IMR-90 (cell line): ENCODE measurements at regions not wholly inside any gene's neighbourhood (a gene's known extent, or its start where the extent isn't known, plus 50 kb on each side); places are given as distances from the start of the nearest gene placed in this dataset.

Experiments
- ATAC-seq: fragments of 200-7000 bp; cut with Tn5 transposase; 2 replicates; pipeline ENCODE4 v1.9.1; 2020; ENCODE audit warnings: low read depth, mild to moderate bottlenecking, moderate library complexity
- BruUV-seq: library from RNA; stranded (reverse); fragments of 400-500 nt; replicated peaks from 2 replicates; lab custom pipeline; 2021; lab: Mats Ljungman, UMichigan
- CTCF ChIA-PET: fragments of 300-600 bp; formaldehyde crosslinking; extraction: SDS; loops from one replicate; lab custom pipeline; 2021; ENCODE audit warnings: antibody characterized with exemption; lab: Yijun Ruan, JAX
- POLR2A ChIA-PET: fragments of 300-600 bp; sonication (Branson Sonifier 250); formaldehyde crosslinking; loops from one replicate; lab custom pipeline; 2022; ENCODE audit warnings: antibody characterized with exemption; ENCODE audit not compliant: unreplicated experiment; lab: Charles Lee
- DNase-seq: peaks from one replicate; pipeline ENCODE4 v3.0.0; 2013
- H2AFZ ChIP-seq: replicated peaks from 2 replicates; pipeline ENCODE3; 2013; ENCODE audit warnings: low read length, mild to moderate bottlenecking; ENCODE audit not compliant: poor library complexity
- H2AK5ac ChIP-seq: 2 replicates; pipeline ENCODE4 v1.6.1; 2013; ENCODE audit warnings: low read depth, low read length, inconsistent platforms
- H2AK9ac ChIP-seq: replicated peaks from 2 replicates; pipeline ENCODE3; 2013; ENCODE audit warnings: mild to moderate bottlenecking, low read depth, low read length, moderate library complexity; ENCODE audit not compliant: poor library complexity
- H2BK120ac ChIP-seq: 2 replicates; pipeline ENCODE4 v1.6.1; 2013; ENCODE audit warnings: low read depth, low read length, inconsistent platforms
- H2BK15ac ChIP-seq: 3 replicates; pipeline ENCODE4 v1.6.1; 2013; ENCODE audit warnings: low read depth, low read length, inconsistent platforms
- H2BK20ac ChIP-seq: 2 replicates; pipeline ENCODE4 v1.6.1; 2013; ENCODE audit warnings: low read depth, mild to moderate bottlenecking, inconsistent platforms, low read length, moderate library complexity
- H2BK5ac ChIP-seq: 2 replicates; pipeline ENCODE4 v1.6.1; 2013; ENCODE audit warnings: mild to moderate bottlenecking, low read depth, low read length, inconsistent platforms; ENCODE audit not compliant: poor library complexity, severe bottlenecking
- H3K14ac ChIP-seq: replicated peaks from 2 replicates; pipeline ENCODE4 v1.6.1; 2013; ENCODE audit warnings: low read depth, low read length, inconsistent platforms
- H3K18ac ChIP-seq: 2 replicates; pipeline ENCODE4 v1.6.1; 2013; ENCODE audit warnings: low read depth, low read length, control low read depth
- H3K23ac ChIP-seq: 2 replicates; pipeline ENCODE4 v1.6.1; 2013; ENCODE audit warnings: low read depth, low read length, inconsistent platforms
- H3K27ac ChIP-seq: 2 replicates; pipeline ENCODE4 v1.5.1; 2013; ENCODE audit warnings: mild to moderate bottlenecking, control low read depth, low read length; ENCODE audit not compliant: insufficient read depth
- H3K27me3 ChIP-seq: 2 replicates; pipeline ENCODE4 v1.6.1; 2013; ENCODE audit warnings: low read length; ENCODE audit not compliant: control insufficient read depth, insufficient read depth
- H3K36me3 ChIP-seq: 2 replicates; pipeline ENCODE4 v1.6.1; 2013; ENCODE audit warnings: low read length, mixed read lengths; ENCODE audit not compliant: control insufficient read depth, insufficient read depth
- H3K4ac ChIP-seq: 2 replicates; pipeline ENCODE4 v1.6.1; 2013; ENCODE audit warnings: low read depth, low read length, inconsistent platforms
- H3K4me1 ChIP-seq: 2 replicates; pipeline ENCODE4 v1.6.1; 2013; ENCODE audit warnings: low read length, mixed read lengths; ENCODE audit not compliant: control insufficient read depth, insufficient read depth
- H3K4me2 ChIP-seq: 2 replicates; pipeline ENCODE4 v1.6.1; 2013; ENCODE audit warnings: low read depth, mild to moderate bottlenecking, control low read depth, low read length, moderate library complexity
- H3K4me3 ChIP-seq: 2 replicates; pipeline ENCODE4 v1.5.1; 2013; ENCODE audit warnings: low read depth, mild to moderate bottlenecking, control low read depth, low read length, moderate library complexity; ENCODE audit not compliant: insufficient read depth
- H3K56ac ChIP-seq: 2 replicates; pipeline ENCODE4 v1.6.1; 2013; ENCODE audit warnings: low read length, inconsistent platforms; ENCODE audit not compliant: insufficient read depth; ENCODE audit errors: extremely low read depth
- H3K79me1 ChIP-seq, 2 experiments: 2 replicates each; pipeline ENCODE4 v1.6.1; 2013; ENCODE audit warnings: low read length in 2 of 2, inconsistent platforms in 1 of 2, low read depth in 1 of 2
- H3K9ac ChIP-seq: 2 replicates; pipeline ENCODE4 v1.6.1; 2013; ENCODE audit warnings: low read depth, low read length, control low read depth
- H3K9me1 ChIP-seq: 2 replicates; pipeline ENCODE4 v1.6.1; 2013; ENCODE audit warnings: low read length, inconsistent platforms; ENCODE audit not compliant: insufficient read depth
- H3K9me3 ChIP-seq: 2 replicates; pipeline ENCODE4 v1.6.1; 2013; ENCODE audit warnings: low read length; ENCODE audit not compliant: control insufficient read depth, insufficient read depth
- H4K20me1 ChIP-seq: 2 replicates; pipeline ENCODE4 v1.6.1; 2013; ENCODE audit warnings: low read length, inconsistent platforms; ENCODE audit not compliant: insufficient read depth
- H4K5ac ChIP-seq: 2 replicates; pipeline ENCODE4 v1.6.1; 2013; ENCODE audit warnings: mild to moderate bottlenecking, low read depth, low read length, control low read depth
- H4K8ac ChIP-seq, 2 experiments: 2 replicates each; pipeline ENCODE4 v1.6.1; 2013; ENCODE audit warnings: low read depth in 2 of 2, low read length in 2 of 2, control low read depth in 1 of 2, inconsistent platforms in 1 of 2
- H4K91ac ChIP-seq: 2 replicates; pipeline ENCODE4 v1.6.1; 2013; ENCODE audit warnings: low read depth, low read length, inconsistent platforms; ENCODE audit not compliant: insufficient read depth
- BHLHE40 ChIP-seq: fragments of 150-350 bp; IDR thresholded peaks from 2 replicates; pipeline ENCODE4 v1.6.1; 2016; ENCODE audit warnings: mild to moderate bottlenecking, low read depth, low read length
- CEBPB ChIP-seq: IDR thresholded peaks from 2 replicates; pipeline ENCODE4 v1.6.1; 2012; ENCODE audit warnings: low read depth, low read length, improper control_type of control experiment
- CHD1 ChIP-seq: IDR thresholded peaks from 2 replicates; pipeline ENCODE4 v1.6.1; 2012; ENCODE audit warnings: low read depth, low read length, improper control_type of control experiment
- FOS ChIP-seq: fragments of 150-350 bp; IDR thresholded peaks from 2 replicates; pipeline ENCODE4 v1.6.1; 2016; ENCODE audit warnings: low read depth, low read length
- MAFK ChIP-seq: IDR thresholded peaks from 2 replicates; pipeline ENCODE4 v1.6.1; 2012; ENCODE audit warnings: low read depth, low read length, improper control_type of control experiment
- MAZ ChIP-seq: IDR thresholded peaks from 2 replicates; pipeline ENCODE4 v1.6.1; 2012; ENCODE audit warnings: low read depth, mild to moderate bottlenecking, low read length, improper control_type of control experiment, moderate library complexity, borderline replicate concordance
- MXI1 ChIP-seq: IDR thresholded peaks from 2 replicates; pipeline ENCODE4 v1.6.1; 2012; ENCODE audit warnings: low read depth, mild to moderate bottlenecking, low read length, moderate library complexity, borderline replicate concordance
- NFE2L2 ChIP-seq: fragments of 150-350 bp; IDR thresholded peaks from 2 replicates; pipeline ENCODE4 v1.6.1; 2016; ENCODE audit warnings: low read depth, mild to moderate bottlenecking, low read length
- POLR2A ChIP-seq: IDR thresholded peaks from 2 replicates; pipeline ENCODE4 v1.6.1; 2012; ENCODE audit warnings: mild to moderate bottlenecking, low read depth, low read length
- RAD21 ChIP-seq: IDR thresholded peaks from 2 replicates; pipeline ENCODE4 v1.6.1; 2012; ENCODE audit warnings: low read length, improper control_type of control experiment
- RCOR1 ChIP-seq: IDR thresholded peaks from 2 replicates; pipeline ENCODE4 v1.6.1; 2012; ENCODE audit warnings: mild to moderate bottlenecking, low read length, improper control_type of control experiment; ENCODE audit not compliant: insufficient replicate concordance
- RFX5 ChIP-seq: IDR thresholded peaks from 2 replicates; pipeline ENCODE4 v1.8.0; 2012; ENCODE audit warnings: low read depth, mild to moderate bottlenecking, low read length, moderate library complexity
- SMC3 ChIP-seq: fragments of 150-350 bp; IDR thresholded peaks from 2 replicates; pipeline ENCODE4 v1.6.1; 2016; ENCODE audit warnings: low read depth, mild to moderate bottlenecking, antibody characterized with exemption, low read length, moderate library complexity
- WGBS, 2 experiments: methylation state at CpG; one replicate each; pipeline versions ENCODE4 v1.1.5 to v1.1.7; 2013; ENCODE audit warnings: missing lambda C conversion rate in 2 of 2; ENCODE audit not compliant: insufficient read length in 1 of 2; ENCODE audit errors: extremely low coverage in 2 of 2; 5-methylcytosine and 5-hydroxymethylcytosine counted together
- dilution Hi-C: fragments of 300-500 bp; cut with HindIII; formaldehyde crosslinking; loops from one replicate; pipeline ENCODE4 v1.14.3; 2018; ENCODE audit warnings: low sequenced_read_pairs; ENCODE audit not compliant: unreplicated experiment
- in situ Hi-C: fragments of 300-500 bp; cut with MboI; formaldehyde crosslinking; loops from 3 replicates; pipeline ENCODE4 v1.14.3; 2019; ENCODE audit warnings: low sequenced_read_pairs, inconsistent platforms, mixed read lengths
- intact Hi-C: fragments of 100-400 bp; cut with micrococcal nuclease; formaldehyde crosslinking; loops from 2 replicates; pipeline ENCODE4 v1.10.0; 2022
- TF ChIP-seq, protein P1 (sequence below): fragments of 150-350 bp; IDR thresholded peaks from 2 replicates; pipeline ENCODE4 v1.6.1; 2016; ENCODE audit warnings: low read depth, mild to moderate bottlenecking, low read length, moderate library complexity, borderline replicate concordance
- TF ChIP-seq, protein P2 (sequence below): conservative IDR thresholded peaks from 2 replicates; pipeline ENCODE4 v1.5.1; 2012; ENCODE audit warnings: mild to moderate bottlenecking, low read depth, low read length, improper control_type of control experiment
- TF ChIP-seq, protein P3 (sequence below): fragments of 150-350 bp; IDR thresholded peaks from 2 replicates; pipeline ENCODE4 v1.6.1; 2017; ENCODE audit warnings: mild to moderate bottlenecking, antibody characterized with exemption, low read length, low read depth

DNA sequence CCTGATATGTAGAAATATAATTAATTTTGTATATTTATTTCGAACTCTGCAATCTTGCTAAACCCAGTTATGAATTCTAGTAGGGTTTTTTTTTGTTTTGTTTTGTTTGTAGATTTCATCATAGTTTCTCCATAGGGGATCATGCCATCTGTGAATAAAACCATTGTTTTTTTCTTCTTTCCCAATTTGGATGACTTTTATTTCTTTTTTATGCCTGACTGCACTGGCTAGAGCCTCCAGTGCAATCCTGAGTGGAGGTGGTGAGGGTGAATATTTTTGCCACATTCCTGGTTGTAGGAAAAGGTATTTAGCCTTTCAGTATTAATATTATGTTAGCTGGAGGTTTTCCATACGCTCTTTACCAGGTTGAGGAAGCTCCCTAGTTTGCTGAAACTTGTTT lies 70.0 kb upstream of the GFPT2 start:
- ATAC-seq (no peak), DNase-seq (no peak)
- Histone ChIP-seq H4K20me1 (no peaks in the 10 kb centered on the region), H3K14ac (no peak overlapping the region), H3K79me1 (no peaks in the 10 kb centered on the region), H2AK5ac (no peak overlapping the region), H3K4me1 (no peaks in the 10 kb centered on the region), H3K9me1 (no peaks in the 10 kb centered on the region), H3K36me3 (no peaks in the 10 kb centered on the region), H2BK20ac (no peak overlapping the region), H3K18ac (no peak overlapping the region), H2BK15ac (no peak overlapping the region), H4K5ac (no peak overlapping the region), H2BK5ac (no peak overlapping the region), H3K27me3 (no peaks in the 10 kb centered on the region), H2BK120ac (no peak overlapping the region), H3K4ac (no peak overlapping the region), H3K56ac (no peak overlapping the region), H3K4me2 (no peak overlapping the region), H4K8ac (no peak overlapping the region), H3K4me3 (no peak overlapping the region), H3K9me3 (no peaks in the 10 kb centered on the region), H3K9ac (no peak overlapping the region), H2AFZ (no peak overlapping the region), H3K27ac (no peak overlapping the region), H3K23ac (no peak overlapping the region), H2AK9ac (no peak overlapping the region), H4K91ac (no peak overlapping the region)
- in situ Hi-C loops = no loop called here
- CTCF ChIA-PET = no interaction called here
- WGBS, 2 experiments = no CpG with 5 or more reads among the region's 2 CpGs
- POLR2A ChIA-PET = no interaction called here
- no peak for TF ChIP-seq RCOR1
- TF ChIP-seq MAZ = no peak
- TF ChIP-seq BHLHE40 = no peak
- TF ChIP-seq CHD1 = no peak
- TF ChIP-seq NFE2L2 = no peak
- no peak for TF ChIP-seq RFX5
- TF ChIP-seq RAD21 = no peak
- TF ChIP-seq, protein P1, sequence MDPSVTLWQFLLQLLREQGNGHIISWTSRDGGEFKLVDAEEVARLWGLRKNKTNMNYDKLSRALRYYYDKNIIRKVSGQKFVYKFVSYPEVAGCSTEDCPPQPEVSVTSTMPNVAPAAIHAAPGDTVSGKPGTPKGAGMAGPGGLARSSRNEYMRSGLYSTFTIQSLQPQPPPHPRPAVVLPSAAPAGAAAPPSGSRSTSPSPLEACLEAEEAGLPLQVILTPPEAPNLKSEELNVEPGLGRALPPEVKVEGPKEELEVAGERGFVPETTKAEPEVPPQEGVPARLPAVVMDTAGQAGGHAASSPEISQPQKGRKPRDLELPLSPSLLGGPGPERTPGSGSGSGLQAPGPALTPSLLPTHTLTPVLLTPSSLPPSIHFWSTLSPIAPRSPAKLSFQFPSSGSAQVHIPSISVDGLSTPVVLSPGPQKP = no peak
- TF ChIP-seq, protein P2, sequence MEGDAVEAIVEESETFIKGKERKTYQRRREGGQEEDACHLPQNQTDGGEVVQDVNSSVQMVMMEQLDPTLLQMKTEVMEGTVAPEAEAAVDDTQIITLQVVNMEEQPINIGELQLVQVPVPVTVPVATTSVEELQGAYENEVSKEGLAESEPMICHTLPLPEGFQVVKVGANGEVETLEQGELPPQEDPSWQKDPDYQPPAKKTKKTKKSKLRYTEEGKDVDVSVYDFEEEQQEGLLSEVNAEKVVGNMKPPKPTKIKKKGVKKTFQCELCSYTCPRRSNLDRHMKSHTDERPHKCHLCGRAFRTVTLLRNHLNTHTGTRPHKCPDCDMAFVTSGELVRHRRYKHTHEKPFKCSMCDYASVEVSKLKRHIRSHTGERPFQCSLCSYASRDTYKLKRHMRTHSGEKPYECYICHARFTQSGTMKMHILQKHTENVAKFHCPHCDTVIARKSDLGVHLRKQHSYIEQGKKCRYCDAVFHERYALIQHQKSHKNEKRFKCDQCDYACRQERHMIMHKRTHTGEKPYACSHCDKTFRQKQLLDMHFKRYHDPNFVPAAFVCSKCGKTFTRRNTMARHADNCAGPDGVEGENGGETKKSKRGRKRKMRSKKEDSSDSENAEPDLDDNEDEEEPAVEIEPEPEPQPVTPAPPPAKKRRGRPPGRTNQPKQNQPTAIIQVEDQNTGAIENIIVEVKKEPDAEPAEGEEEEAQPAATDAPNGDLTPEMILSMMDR = no peak
- TF ChIP-seq, protein P3, sequence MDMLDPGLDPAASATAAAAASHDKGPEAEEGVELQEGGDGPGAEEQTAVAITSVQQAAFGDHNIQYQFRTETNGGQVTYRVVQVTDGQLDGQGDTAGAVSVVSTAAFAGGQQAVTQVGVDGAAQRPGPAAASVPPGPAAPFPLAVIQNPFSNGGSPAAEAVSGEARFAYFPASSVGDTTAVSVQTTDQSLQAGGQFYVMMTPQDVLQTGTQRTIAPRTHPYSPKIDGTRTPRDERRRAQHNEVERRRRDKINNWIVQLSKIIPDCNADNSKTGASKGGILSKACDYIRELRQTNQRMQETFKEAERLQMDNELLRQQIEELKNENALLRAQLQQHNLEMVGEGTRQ = no peak
- no peak for TF ChIP-seq FOS
- TF ChIP-seq MXI1 = no peak
- TF ChIP-seq POLR2A = no peak
- no peak for TF ChIP-seq CEBPB
- TF ChIP-seq MAFK = no peak
- TF ChIP-seq SMC3 = no peak
- intact Hi-C loops = no loop called here
- BruUV-seq = no TSS peak
- dilution Hi-C loops = no loop called here
